ENCODE measurements at regions not wholly inside any gene's neighbourhood (a gene's known extent, or its start where the extent isn't known, plus 50 kb on each side); places are given as distances from the start of the nearest gene placed in this dataset.

DNA sequence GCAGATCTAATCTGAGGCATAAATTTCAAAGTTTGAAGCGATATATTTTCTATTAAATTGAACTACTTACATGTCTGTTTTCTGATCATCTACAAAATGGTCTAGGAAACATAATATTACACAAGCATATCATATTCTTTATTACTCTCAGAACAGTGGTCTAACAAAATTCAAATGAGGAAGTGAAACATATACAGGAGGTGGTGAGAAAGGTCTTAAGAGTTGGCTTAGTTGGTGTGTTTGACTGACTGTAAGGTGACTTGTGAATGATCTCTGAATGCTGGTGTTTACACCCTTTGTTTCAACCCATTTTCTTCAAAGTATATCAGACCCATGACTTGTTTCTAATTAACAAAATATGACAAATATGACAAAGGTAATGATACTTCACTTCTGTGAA lies 1156.8 kb downstream of the SLC16A7 start:
- TF ChIP-seq, protein P1, sequence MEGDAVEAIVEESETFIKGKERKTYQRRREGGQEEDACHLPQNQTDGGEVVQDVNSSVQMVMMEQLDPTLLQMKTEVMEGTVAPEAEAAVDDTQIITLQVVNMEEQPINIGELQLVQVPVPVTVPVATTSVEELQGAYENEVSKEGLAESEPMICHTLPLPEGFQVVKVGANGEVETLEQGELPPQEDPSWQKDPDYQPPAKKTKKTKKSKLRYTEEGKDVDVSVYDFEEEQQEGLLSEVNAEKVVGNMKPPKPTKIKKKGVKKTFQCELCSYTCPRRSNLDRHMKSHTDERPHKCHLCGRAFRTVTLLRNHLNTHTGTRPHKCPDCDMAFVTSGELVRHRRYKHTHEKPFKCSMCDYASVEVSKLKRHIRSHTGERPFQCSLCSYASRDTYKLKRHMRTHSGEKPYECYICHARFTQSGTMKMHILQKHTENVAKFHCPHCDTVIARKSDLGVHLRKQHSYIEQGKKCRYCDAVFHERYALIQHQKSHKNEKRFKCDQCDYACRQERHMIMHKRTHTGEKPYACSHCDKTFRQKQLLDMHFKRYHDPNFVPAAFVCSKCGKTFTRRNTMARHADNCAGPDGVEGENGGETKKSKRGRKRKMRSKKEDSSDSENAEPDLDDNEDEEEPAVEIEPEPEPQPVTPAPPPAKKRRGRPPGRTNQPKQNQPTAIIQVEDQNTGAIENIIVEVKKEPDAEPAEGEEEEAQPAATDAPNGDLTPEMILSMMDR (conservative IDR thresholded peaks at IDR 0.05 in 1 of 2, IDR thresholded peaks at IDR 0.05 in 1 of 2; ENCODE audit: extremely low read depth in 1 of 2, insufficient read depth in 1 of 2, low read depth in 1 of 2, low read length in 2 of 2) = no peak
- TF ChIP-seq EZH2 (IDR thresholded peaks at IDR 0.05; ENCODE audit: borderline replicate concordance, low read length) = no peak

Data from mammary epithelial cell (primary cell).